Lung (tissue), 11 donors: ENCODE measurements at regions not wholly inside any gene's neighbourhood (a gene's known extent, or its start where the extent isn't known, plus 50 kb on each side); places are given as distances from the start of the nearest gene placed in this dataset.

Experiments
- ATAC-seq: fragments of 200-7000 bp; cut with Tn5 transposase; one replicate; pipeline ENCODE4 v1.9.1; 2020; ENCODE audit warnings: moderate number of reproducible peaks; ENCODE audit not compliant: insufficient read depth, low FRiP score
- DNase-seq, 3 donors: peaks; one replicate each; pipeline ENCODE4 v3.0.0-alpha.2; 2013 to 2017
- H3K27ac ChIP-seq, 2 donors: one replicate each; pipeline ENCODE4 v1.5.1; 2013; ENCODE audit warnings: mild to moderate bottlenecking in 2 of 2, moderate library complexity in 2 of 2, control low read depth in 1 of 2, inconsistent platforms in 1 of 2, low read depth in 1 of 2, low read length in 1 of 2
- H3K27me3 ChIP-seq, 3 donors: one replicate each; pipeline ENCODE4 v1.5.1; 2013; ENCODE audit warnings: low read length in 2 of 3; ENCODE audit not compliant: control insufficient read depth in 3 of 3, insufficient read depth in 3 of 3
- H3K36me3 ChIP-seq, 4 donors: one replicate each; pipeline ENCODE4 v1.5.1; 2013; ENCODE audit warnings: low read length in 4 of 4, mild to moderate bottlenecking in 1 of 4, moderate library complexity in 1 of 4; ENCODE audit not compliant: control insufficient read depth in 4 of 4, insufficient read depth in 4 of 4
- H3K4me1 ChIP-seq, 5 donors: one replicate each; pipeline ENCODE4 v1.5.1; 2013; ENCODE audit warnings: low read length in 5 of 5, mild to moderate bottlenecking in 2 of 5, moderate library complexity in 1 of 5; ENCODE audit not compliant: control insufficient read depth in 5 of 5, insufficient read depth in 5 of 5
- H3K4me3 ChIP-seq: one replicate; pipeline ENCODE4 v1.5.1; 2013; ENCODE audit warnings: mild to moderate bottlenecking, control low read depth, moderate library complexity
- H3K9ac ChIP-seq, 2 donors: one replicate each; pipeline ENCODE4 v1.5.1; 2013; ENCODE audit warnings: low read length in 2 of 2, control low read depth in 1 of 2; ENCODE audit not compliant: insufficient read depth in 1 of 2
- H3K9me3 ChIP-seq, 4 donors: one replicate each; pipeline ENCODE4 v1.5.1; 2013; ENCODE audit warnings: low read length in 3 of 4, mild to moderate bottlenecking in 1 of 4, moderate library complexity in 1 of 4; ENCODE audit not compliant: control insufficient read depth in 4 of 4, insufficient read depth in 3 of 4
- CTCF ChIP-seq: IDR thresholded peaks from 2 replicates; pipeline ENCODE4 v1.5.1; 2012; ENCODE audit warnings: mild to moderate bottlenecking; ENCODE audit errors: control extremely low read depth, extremely low read depth
- WGBS, 2 donors: extraction: QIAGEN DNeasy Blood & Tissue Kit; methylation state at CpG; one replicate each; pipeline ENCODE4 v1.1.7; 2013; 5-methylcytosine and 5-hydroxymethylcytosine counted together
- donor health status: control.
- donor health status: control.
- donor health status: Bipolar disorder and iron deficiency.
- donor health status: healthy.
- donor health status: DM: yes; HTN: yes; CAD: no.

GRCh38 chr7:67593794-67594193 lies 597.2 kb downstream of the TYW1 start:
- Histone ChIP-seq H3K27me3 (no peaks in the 10 kb centered on the region), H3K27ac (no peak overlapping the region), H3K36me3 (no peaks in the 10 kb centered on the region), H3K9me3 (peaks cover 0 to 4% (median 0%) of the 10 kb centered on the region in 4 donors), H3K4me3 (no peak overlapping the region), H3K4me1 (peaks cover 0 to 3% (median 0%) of the 10 kb centered on the region in 5 donors), H3K9ac (no peak overlapping the region)
- TF ChIP-seq CTCF: no peak
- no peak for ATAC-seq
- WGBS, 2 donors: 36 to 43% methylated on average over 6 of the region's 6 CpGs
- no peak for DNase-seq

- no peak for ATAC-seq
- no peak for DNase-seq
- WGBS, 2 donors: 83 to 86% methylated on average over 15 of the region's 15 CpGs
These were observed 599.0 kb downstream of the TYW1 start for GRCh38 chr7:67595431-67596180.

GRCh38 chr7:67597161-67597560 lies 600.5 kb downstream of the TYW1 start:
- 90 to 92% methylated on average over 3 of the region's 3 CpGs for WGBS, 2 donors
- no peak for DNase-seq
- Histone ChIP-seq H3K36me3 (no peaks in the 10 kb centered on the region), H3K27me3 (peaks cover 0 to 4% (median 0%) of the 10 kb centered on the region in 3 donors), H3K4me1 (peaks cover 0 to 4% (median 0%) of the 10 kb centered on the region in 5 donors), H3K9me3 (peaks cover 0 to 2% (median 0%) of the 10 kb centered on the region in 4 donors), H3K4me3 (no peak overlapping the region), H3K27ac (no peak overlapping the region), H3K9ac (no peak overlapping the region)
- no peak for ATAC-seq
- no peak for TF ChIP-seq CTCF

More at GRCh38 chr7:67595431-67596180, 599.0 kb downstream of the TYW1 start:
- Histone ChIP-seq H3K9ac (no peak overlapping the region), H3K9me3 (no peaks in the 10 kb centered on the region), H3K36me3 (no peaks in the 10 kb centered on the region), H3K27ac (no peak overlapping the region), H3K4me3 (no peak overlapping the region), H3K4me1 (peaks cover 0 to 3% (median 0%) of the 10 kb centered on the region in 5 donors), H3K27me3 (no peaks in the 10 kb centered on the region)
- no peak for TF ChIP-seq CTCF
